B cell (primary cell): ENCODE measurements at regions not wholly inside any gene's neighbourhood (a gene's known extent, or its start where the extent isn't known, plus 50 kb on each side); places are given as distances from the start of the nearest gene placed in this dataset.

ENCODE experiments used
- ATAC-seq: fragments of 200-7000 bp; cut with Tn5 transposase; one replicate; pipeline ENCODE4 v1.10.0; 2021; ENCODE audit warnings: low read depth, mild to moderate bottlenecking, moderate number of reproducible peaks, moderate library complexity
- CTCF ChIA-PET: fragments of 350-600 bp; sonication (Branson Sonifier 250); formaldehyde crosslinking; loops from one replicate; lab custom pipeline; 2021; ENCODE audit warnings: antibody characterized with exemption, inconsistent platforms; lab: Charles Lee
- POLR2A ChIA-PET: fragments of 350-600 bp; sonication (Branson Sonifier 250); formaldehyde crosslinking; loops from one replicate; lab custom pipeline; 2021; ENCODE audit warnings: antibody characterized with exemption; lab: Charles Lee
- DNase-seq: peaks from one replicate; pipeline ENCODE4 v3.0.0; 2013
- H2AFZ ChIP-seq: 2 replicates; pipeline ENCODE4 v1.6.1; 2012; ENCODE audit warnings: mild to moderate bottlenecking, low read depth, low read length; ENCODE audit not compliant: insufficient read depth, poor library complexity, severe bottlenecking
- H3K27ac ChIP-seq, 2 donors: 1 replicate in 1 of 2; 2 replicates in 1 of 2; pipeline ENCODE4 v1.5.1; 2012 to 2013; ENCODE audit warnings: low read length in 2 of 2, mild to moderate bottlenecking in 2 of 2, moderate library complexity in 1 of 2
- H3K27me3 ChIP-seq, 4 experiments: fragments of 200-600 bp in 1 of 4; sonication (generic) in 1 of 4; replicated peaks in 1 of 4; 1 replicate in 2 of 4; 2 replicates in 2 of 4; pipeline versions ENCODE4 v1.6.1 to v1.7.0; 2013 to 2016; ENCODE audit warnings: low read length in 3 of 4, mild to moderate bottlenecking in 2 of 4, mixed read lengths in 1 of 4, moderate library complexity in 1 of 4; ENCODE audit not compliant: insufficient read depth in 4 of 4, control insufficient read depth in 3 of 4; ENCODE audit errors: control extremely low read depth in 1 of 4
- H3K36me3 ChIP-seq, 2 experiments: replicated peaks in 1 of 2; 1 replicate in 1 of 2; 2 replicates in 1 of 2; pipeline versions ENCODE4 v1.6.1 to v1.7.1; 2013; ENCODE audit warnings: low read length in 1 of 2; ENCODE audit not compliant: insufficient read depth in 2 of 2, control insufficient read depth in 1 of 2; ENCODE audit errors: control extremely low read depth in 1 of 2, extremely low read depth in 1 of 2
- H3K4me1 ChIP-seq, 2 donors: fragments of 200-600 bp in 1 of 2; sonication (generic) in 1 of 2; 1 replicate in 1 of 2; 2 replicates in 1 of 2; pipeline versions ENCODE4 v1.5.1 to v1.6.1; 2013 to 2017; ENCODE audit warnings: low read length in 2 of 2; ENCODE audit not compliant: control insufficient read depth in 2 of 2, insufficient read depth in 2 of 2
- H3K4me2 ChIP-seq: replicated peaks from 2 replicates; pipeline ENCODE3; 2012; ENCODE audit warnings: mild to moderate bottlenecking, low read depth, low read length; ENCODE audit not compliant: poor library complexity, severe bottlenecking
- H3K4me3 ChIP-seq, 5 experiments: fragments of 200-600 bp in 1 of 5; sonication (generic) in 1 of 5; 1 replicate in 3 of 5; 2 replicates in 2 of 5; pipeline versions ENCODE4 v1.5.1 to v1.7.0; 2011 to 2016; ENCODE audit warnings: low read length in 4 of 5, mild to moderate bottlenecking in 4 of 5, low read depth in 2 of 5, control low read depth in 1 of 5, moderate library complexity in 1 of 5; ENCODE audit not compliant: insufficient read depth in 1 of 5; ENCODE audit errors: control extremely low read depth in 1 of 5, extremely low read depth in 1 of 5
- H3K79me2 ChIP-seq: fragments of 200-600 bp; sonication (generic); one replicate; pipeline ENCODE4 v1.6.0; 2016; ENCODE audit warnings: low read length; ENCODE audit not compliant: control insufficient read depth, insufficient read depth
- H3K9ac ChIP-seq: fragments of 200-600 bp; sonication (generic); 2 replicates; pipeline ENCODE4 v1.6.1; 2017; ENCODE audit warnings: mild to moderate bottlenecking, low read length, moderate library complexity
- H3K9me3 ChIP-seq, 3 donors: one replicate each; pipeline versions ENCODE4 v1.6.1 to v1.7.1; 2013; ENCODE audit warnings: low read length in 2 of 3; ENCODE audit not compliant: control insufficient read depth in 2 of 3, insufficient read depth in 1 of 3; ENCODE audit errors: control extremely low read depth in 1 of 3
- H4K20me1 ChIP-seq: 2 replicates; pipeline ENCODE4 v1.6.0; 2012; ENCODE audit warnings: mild to moderate bottlenecking, low read length; ENCODE audit not compliant: insufficient read depth, control insufficient read depth, poor library complexity, severe bottlenecking
- H3K27ac Mint-ChIP-seq: one replicate; pipeline ENCODE4 v1.8.0; 2021; ENCODE audit warnings: mixed read lengths
- H3K27me3 Mint-ChIP-seq: one replicate; pipeline ENCODE4 v1.8.0; 2021; ENCODE audit warnings: mixed read lengths
- H3K4me1 Mint-ChIP-seq: one replicate; pipeline ENCODE4 v1.8.0; 2021; ENCODE audit warnings: mixed read lengths
- H3K4me3 Mint-ChIP-seq: one replicate; pipeline ENCODE4 v1.8.0; 2021; ENCODE audit warnings: mixed read lengths
- H3K9me3 Mint-ChIP-seq: one replicate; pipeline ENCODE4 v1.8.0; 2022; ENCODE audit warnings: mixed read lengths; ENCODE audit not compliant: insufficient read depth
- CTCF ChIP-seq: fragments of 200-600 bp; IDR thresholded peaks from one replicate; pipeline ENCODE4 v1.8.0; 2022; ENCODE audit warnings: antibody characterized with exemption, mild to moderate bottlenecking
- EZH2 ChIP-seq: IDR thresholded peaks from 2 replicates; pipeline ENCODE4 v1.6.1; 2012; ENCODE audit warnings: borderline replicate concordance, low read depth, mild to moderate bottlenecking, moderate library complexity, low read length; ENCODE audit not compliant: insufficient read depth, poor library complexity, severe bottlenecking
- WGBS: methylation state at CpG from one replicate; pipeline ENCODE4 v1.1.5; 2013; ENCODE audit warnings: missing lambda C conversion rate; ENCODE audit not compliant: insufficient coverage; 5-methylcytosine and 5-hydroxymethylcytosine counted together
- intact Hi-C: fragments of 100-400 bp; cut with micrococcal nuclease; formaldehyde crosslinking; loops from one replicate; pipeline ENCODE4 v1.10.0; 2022

- POLR2A ChIA-PET, result no interaction called here
- H3K9ac ChIP-seq, result no peak overlapping the region
- CTCF ChIA-PET, result no interaction called here
- no peaks in the 10 kb centered on the region for H3K4me1 ChIP-seq
- Mint-ChIP-seq H3K9me3 (peaks cover 2% of the 10 kb centered on the region), H3K4me1 (no peaks in the 10 kb centered on the region), H3K27ac (no peak overlapping the region), H3K4me3 (no peak overlapping the region), H3K27me3 (no peaks in the 10 kb centered on the region)
- DNase-seq, result no peak
- peaks cover 0 to 7% (median 5%) of the 10 kb centered on the region in 3 donors for H3K9me3 ChIP-seq
- no peak overlapping the region for H3K4me2 ChIP-seq
- TF ChIP-seq EZH2 (no peak), CTCF (no peak)
- H4K20me1 ChIP-seq, result no peaks in the 10 kb centered on the region
- H2AFZ ChIP-seq, result no peak overlapping the region
- H3K36me3 ChIP-seq, result no peaks in the 10 kb centered on the region
- no peak overlapping the region for H3K27ac ChIP-seq
- ATAC-seq, result no peak
- no peaks in the 10 kb centered on the region for H3K79me2 ChIP-seq
- intact Hi-C loops, result no loop called here
- no peaks in the 10 kb centered on the region for H3K27me3 ChIP-seq
- H3K4me3 ChIP-seq, result no peak overlapping the region
Observed at GRCh38 chr1:59243550-59243949, 53.3 kb upstream of the FGGY start.

- H3K9me3 ChIP-seq, result peaks cover 0 to 7% (median 5%) of the 10 kb centered on the region in 3 donors
- H3K4me1 Mint-ChIP-seq, result no peaks in the 10 kb centered on the region
- no peaks in the 10 kb centered on the region for H3K36me3 ChIP-seq
- no peak overlapping the region for H3K4me3 Mint-ChIP-seq
- ChIA-PET CTCF (no interaction called here), POLR2A (no interaction called here)
- H3K9me3 Mint-ChIP-seq, result peaks cover 2% of the 10 kb centered on the region
- H3K4me1 ChIP-seq, result no peaks in the 10 kb centered on the region
- H3K4me3 ChIP-seq, result no peak overlapping the region
- no peak overlapping the region for H2AFZ ChIP-seq
- H3K27ac ChIP-seq, result no peak overlapping the region
- no peaks in the 10 kb centered on the region for H3K27me3 ChIP-seq
- H3K4me2 ChIP-seq, result no peak overlapping the region
- TF ChIP-seq CTCF, result no peak
- TF ChIP-seq EZH2, result no peak
- H3K27me3 Mint-ChIP-seq, result no peaks in the 10 kb centered on the region
- no peaks in the 10 kb centered on the region for H4K20me1 ChIP-seq
- ATAC-seq (no peak), DNase-seq (no peak)
- no peak overlapping the region for H3K27ac Mint-ChIP-seq
- H3K9ac ChIP-seq, result no peak overlapping the region
- no peaks in the 10 kb centered on the region for H3K79me2 ChIP-seq
- WGBS, result 100% methylated on average over 1 of the region's 1 CpG
- intact Hi-C loops, result no loop called here
Observed at GRCh38 chr1:59243978-59244377, 52.9 kb upstream of the FGGY start.
